ENCODE measurements at regions not wholly inside any gene's neighbourhood (a gene's known extent, or its start where the extent isn't known, plus 50 kb on each side); places are given as distances from the start of the nearest gene placed in this dataset.

- DNase-seq (ENCODE audit: extremely low read depth, low read depth) = no peak
- no peak overlapping the region for H3K4me3 ChIP-seq (replicated peaks; ENCODE audit: low read depth, low read length)
- no peak for TF ChIP-seq CTCF (IDR thresholded peaks at IDR 0.05; ENCODE audit: low read depth, low read length, missing control alignments)
Measured at GRCh38 chr6:166862978-166863530, 93.3 kb downstream of the RNASET2 start.

- TF ChIP-seq CTCF (IDR thresholded peaks at IDR 0.05; ENCODE audit: low read depth, low read length, missing control alignments) = no peak
- peak overlapping the region; percentile 18; the same call in 1 of the 2 replicates for H3K4me3 ChIP-seq (replicated peaks; ENCODE audit: low read depth, low read length)
- DNase-seq (ENCODE audit: extremely low read depth, low read depth) = no peak
Measured at GRCh38 chr6:166862287-166862977, 93.9 kb downstream of the RNASET2 start.

- H3K4me3 ChIP-seq (replicated peaks; ENCODE audit: low read depth, low read length) = peak overlapping the region; percentile 18; the same call in 1 of the 2 replicates
Measured at GRCh38 chr6:166861961-166862286, 94.4 kb downstream of the RNASET2 start.

GRCh38 chr6:166861304-166861703 lies 95.0 kb downstream of the RNASET2 start:
- no peak for TF ChIP-seq CTCF (IDR thresholded peaks at IDR 0.05; ENCODE audit: low read depth, low read length, missing control alignments)
- no peak overlapping the region for H3K4me3 ChIP-seq (replicated peaks; ENCODE audit: low read depth, low read length)
- DNase-seq (ENCODE audit: extremely low read depth, low read depth) = no peak

More at GRCh38 chr6:166861961-166862286, 94.4 kb downstream of the RNASET2 start:
- DNase-seq (ENCODE audit: extremely low read depth, low read depth) = no peak
- TF ChIP-seq CTCF (IDR thresholded peaks at IDR 0.05; ENCODE audit: low read depth, low read length, missing control alignments) = no peak

DNA sequence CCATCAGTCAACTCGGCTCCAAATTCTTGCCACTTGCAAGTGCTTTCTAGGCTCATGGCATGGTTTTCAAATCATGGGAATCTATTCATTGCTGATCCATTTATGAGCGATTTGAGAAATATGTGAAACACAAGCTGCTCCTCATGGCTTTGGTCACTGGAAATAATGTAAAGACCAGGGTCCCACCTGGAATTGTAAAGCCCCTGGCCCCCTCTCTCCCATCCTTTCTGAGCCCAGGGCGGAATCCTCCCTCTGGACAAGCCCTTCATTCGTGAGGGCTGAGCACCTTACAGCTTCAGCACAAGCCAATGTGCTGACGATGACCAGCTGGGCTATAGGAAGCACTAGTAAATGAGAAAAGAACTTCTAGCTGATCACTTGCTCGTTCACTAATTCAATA lies 96.0 kb downstream of the RNASET2 start:
- DNase-seq (ENCODE audit: extremely low read depth, low read depth) = no peak
- no peak overlapping the region for H3K4me3 ChIP-seq (replicated peaks; ENCODE audit: low read depth, low read length)
- TF ChIP-seq CTCF (IDR thresholded peaks at IDR 0.05; ENCODE audit: low read depth, low read length, missing control alignments) = no peak

DNA sequence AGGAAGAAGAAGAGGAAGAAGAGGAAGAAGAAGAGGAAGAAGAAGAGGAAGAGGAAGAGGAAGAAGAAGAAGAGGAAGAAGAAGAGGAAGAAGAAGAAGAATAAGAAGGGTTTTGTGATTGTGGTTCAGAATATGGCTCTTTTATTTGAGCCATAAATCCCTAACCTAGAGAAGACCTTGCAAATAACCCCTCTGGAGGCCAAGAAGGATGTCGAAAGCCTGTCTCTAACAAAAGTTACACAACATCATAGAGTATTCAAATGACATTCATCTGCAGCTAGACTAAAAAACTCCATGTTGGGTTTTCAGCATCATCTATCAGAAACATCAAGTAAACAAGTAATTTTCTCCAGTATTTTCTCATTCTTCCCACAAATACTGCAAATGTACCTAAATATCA lies 100.9 kb downstream of the RNASET2 start:
- no peak for TF ChIP-seq CTCF (IDR thresholded peaks at IDR 0.05; ENCODE audit: low read depth, low read length, missing control alignments)
- no peak overlapping the region for H3K4me3 ChIP-seq (replicated peaks; ENCODE audit: low read depth, low read length)
- no peak for DNase-seq (ENCODE audit: extremely low read depth, low read depth)
